Memory B cell (primary cell): ENCODE measurements at regions not wholly inside any gene's neighbourhood (a gene's known extent, or its start where the extent isn't known, plus 50 kb on each side); places are given as distances from the start of the nearest gene placed in this dataset.

Source experiments
- ATAC-seq: fragments of 150-1000 bp; cut with Tn5 transposase; 2 replicates; pipeline ENCODE4 v1.10.0; 2021; ENCODE audit warnings: low read depth, mild to moderate bottlenecking, moderate library complexity
- DNase-seq, 2 donors: peaks; one replicate each; pipeline ENCODE4 v3.0.0; 2022; ENCODE audit warnings: low spot score in 2 of 2
- H3K27ac Mint-ChIP-seq: one replicate; pipeline ENCODE4 v1.8.0; 2022; ENCODE audit warnings: mild to moderate bottlenecking, moderate library complexity, mixed read lengths
- H3K27me3 Mint-ChIP-seq: one replicate; pipeline ENCODE4 v1.8.0; 2022; ENCODE audit warnings: mixed read lengths
- H3K36me3 Mint-ChIP-seq: one replicate; pipeline ENCODE4 v1.8.0; 2022; ENCODE audit warnings: mild to moderate bottlenecking, mixed read lengths
- H3K4me1 Mint-ChIP-seq: one replicate; pipeline ENCODE4 v1.8.0; 2022; ENCODE audit warnings: mixed read lengths
- H3K4me3 Mint-ChIP-seq: one replicate; pipeline ENCODE4 v1.8.0; 2022; ENCODE audit warnings: mild to moderate bottlenecking, moderate library complexity, mixed read lengths
- H3K9me3 Mint-ChIP-seq: one replicate; pipeline ENCODE4 v1.8.0; 2022; ENCODE audit warnings: mixed read lengths

GRCh38 chr18:45119876-45120275 lies 439.2 kb downstream of the SETBP1 start:
- Mint-ChIP-seq H3K27ac (no peak overlapping the region), H3K4me1 (peaks cover 8% of the 10 kb centered on the region), H3K9me3 (no peaks in the 10 kb centered on the region), H3K36me3 (no peaks in the 10 kb centered on the region), H3K4me3 (no peak overlapping the region), H3K27me3 (no peaks in the 10 kb centered on the region)
- no peak for DNase-seq
- no peak for ATAC-seq

GRCh38 chr18:45121146-45121545 lies 440.5 kb downstream of the SETBP1 start:
- DNase-seq: no peak
- Mint-ChIP-seq H3K4me3 (no peak overlapping the region), H3K4me1 (peaks cover 6% of the 10 kb centered on the region), H3K27me3 (no peaks in the 10 kb centered on the region), H3K27ac (no peak overlapping the region), H3K36me3 (no peaks in the 10 kb centered on the region), H3K9me3 (no peaks in the 10 kb centered on the region)
- no peak for ATAC-seq

- DNase-seq: no peak
Measured at GRCh38 chr18:45122506-45122905, 441.8 kb downstream of the SETBP1 start.

GRCh38 chr18:45127405-45127804 lies 446.7 kb downstream of the SETBP1 start:
- H3K4me1 Mint-ChIP-seq: no peaks in the 10 kb centered on the region
- H3K27ac Mint-ChIP-seq: no peak overlapping the region
- ATAC-seq (no peak), DNase-seq (no peak)
- H3K9me3 Mint-ChIP-seq: no peaks in the 10 kb centered on the region
- no peak overlapping the region for H3K4me3 Mint-ChIP-seq
- H3K27me3 Mint-ChIP-seq: no peaks in the 10 kb centered on the region
- no peaks in the 10 kb centered on the region for H3K36me3 Mint-ChIP-seq

More at GRCh38 chr18:45122506-45122905, 441.8 kb downstream of the SETBP1 start:
- no peaks in the 10 kb centered on the region for H3K27me3 Mint-ChIP-seq
- H3K4me1 Mint-ChIP-seq: peaks cover 4% of the 10 kb centered on the region
- ATAC-seq: no peak
- H3K27ac Mint-ChIP-seq: no peak overlapping the region
- no peaks in the 10 kb centered on the region for H3K9me3 Mint-ChIP-seq
- H3K36me3 Mint-ChIP-seq: no peaks in the 10 kb centered on the region
- no peak overlapping the region for H3K4me3 Mint-ChIP-seq

GRCh38 chr18:45133276-45133675 lies 452.6 kb downstream of the SETBP1 start:
- no peak for ATAC-seq
- no peak for DNase-seq
- no peak overlapping the region for H3K27ac Mint-ChIP-seq
- H3K27me3 Mint-ChIP-seq: no peaks in the 10 kb centered on the region
- peaks cover 15% of the 10 kb centered on the region for H3K4me1 Mint-ChIP-seq
- no peaks in the 10 kb centered on the region for H3K9me3 Mint-ChIP-seq
- H3K4me3 Mint-ChIP-seq: no peak overlapping the region
- H3K36me3 Mint-ChIP-seq: no peaks in the 10 kb centered on the region

GRCh38 chr18:45136381-45137086 lies 455.8 kb downstream of the SETBP1 start:
- Mint-ChIP-seq H3K27ac (peak overlapping the region; percentile 48), H3K27me3 (no peaks in the 10 kb centered on the region), H3K4me1 (peaks cover 24% of the 10 kb centered on the region), H3K36me3 (peaks cover 3% of the 10 kb centered on the region), H3K4me3 (peak overlapping the region; percentile 36), H3K9me3 (peaks cover 7% of the 10 kb centered on the region)
- DNase-seq (no peak), ATAC-seq (peak; percentile 26)

GRCh38 chr18:45137087-45137419 lies 456.4 kb downstream of the SETBP1 start:
- H3K27ac Mint-ChIP-seq: peak overlapping the region; percentile 48
- ATAC-seq (peak; percentile 55), DNase-seq (no peak)
- peaks cover 7% of the 10 kb centered on the region for H3K9me3 Mint-ChIP-seq
- peaks cover 24% of the 10 kb centered on the region for H3K4me1 Mint-ChIP-seq
- H3K36me3 Mint-ChIP-seq: peaks cover 3% of the 10 kb centered on the region
- H3K27me3 Mint-ChIP-seq: no peaks in the 10 kb centered on the region
- H3K4me3 Mint-ChIP-seq: peak overlapping the region; percentile 36

GRCh38 chr18:45139478-45139877 lies 458.8 kb downstream of the SETBP1 start:
- Mint-ChIP-seq H3K27me3 (no peaks in the 10 kb centered on the region), H3K4me1 (peaks cover 24% of the 10 kb centered on the region), H3K9me3 (peaks cover 7% of the 10 kb centered on the region), H3K4me3 (no peak overlapping the region), H3K27ac (peak overlapping the region; percentile 19), H3K36me3 (peaks cover 3% of the 10 kb centered on the region)
- no peak for DNase-seq
- peak; percentile 67 for ATAC-seq

GRCh38 chr18:45142868-45143267 lies 462.2 kb downstream of the SETBP1 start:
- Mint-ChIP-seq H3K4me1 (peaks cover 9% of the 10 kb centered on the region), H3K27me3 (no peaks in the 10 kb centered on the region), H3K9me3 (peaks cover 7% of the 10 kb centered on the region), H3K4me3 (no peak overlapping the region), H3K36me3 (peaks cover 3% of the 10 kb centered on the region), H3K27ac (no peak overlapping the region)
- ATAC-seq (no peak), DNase-seq (no peak)

GRCh38 chr18:45149712-45150111 lies 465.6 kb upstream of the SLC14A2 start:
- Mint-ChIP-seq H3K4me3 (no peak overlapping the region), H3K9me3 (no peaks in the 10 kb centered on the region), H3K4me1 (peaks cover 3% of the 10 kb centered on the region), H3K36me3 (no peaks in the 10 kb centered on the region), H3K27ac (no peak overlapping the region), H3K27me3 (no peaks in the 10 kb centered on the region)
- DNase-seq: no peak
- no peak for ATAC-seq

GRCh38 chr18:45151645-45152044 lies 463.6 kb upstream of the SLC14A2 start:
- H3K27me3 Mint-ChIP-seq: no peaks in the 10 kb centered on the region
- no peaks in the 10 kb centered on the region for H3K9me3 Mint-ChIP-seq
- H3K4me1 Mint-ChIP-seq: peaks cover 3% of the 10 kb centered on the region
- no peak for ATAC-seq
- H3K27ac Mint-ChIP-seq: no peak overlapping the region
- no peaks in the 10 kb centered on the region for H3K36me3 Mint-ChIP-seq
- no peak for DNase-seq
- H3K4me3 Mint-ChIP-seq: no peak overlapping the region

GRCh38 chr18:45155526-45155925 lies 459.8 kb upstream of the SLC14A2 start:
- Mint-ChIP-seq H3K27ac (no peak overlapping the region), H3K9me3 (no peaks in the 10 kb centered on the region), H3K4me1 (peaks cover 3% of the 10 kb centered on the region), H3K27me3 (no peaks in the 10 kb centered on the region), H3K4me3 (no peak overlapping the region), H3K36me3 (no peaks in the 10 kb centered on the region)
- ATAC-seq: no peak
- DNase-seq: no peak

GRCh38 chr18:45156946-45157345 lies 458.3 kb upstream of the SLC14A2 start:
- peaks cover 4% of the 10 kb centered on the region for H3K4me1 Mint-ChIP-seq
- H3K4me3 Mint-ChIP-seq: no peak overlapping the region
- H3K9me3 Mint-ChIP-seq: no peaks in the 10 kb centered on the region
- no peak overlapping the region for H3K27ac Mint-ChIP-seq
- H3K27me3 Mint-ChIP-seq: no peaks in the 10 kb centered on the region
- ATAC-seq: no peak
- no peaks in the 10 kb centered on the region for H3K36me3 Mint-ChIP-seq
- no peak for DNase-seq

- no peak overlapping the region for H3K4me3 Mint-ChIP-seq
- no peak overlapping the region for H3K27ac Mint-ChIP-seq
- no peak for ATAC-seq
- no peaks in the 10 kb centered on the region for H3K36me3 Mint-ChIP-seq
- DNase-seq: no peak
- H3K27me3 Mint-ChIP-seq: no peaks in the 10 kb centered on the region
- peaks cover 6% of the 10 kb centered on the region for H3K4me1 Mint-ChIP-seq
- no peaks in the 10 kb centered on the region for H3K9me3 Mint-ChIP-seq
Measured at GRCh38 chr18:45157576-45157975, 457.7 kb upstream of the SLC14A2 start.

- H3K4me3 Mint-ChIP-seq: no peak overlapping the region
- H3K27ac Mint-ChIP-seq: peak overlapping the region; percentile 21
- ATAC-seq: peak; percentile 94
- DNase-seq: peak in 1 of 2 donors; percentile 9
- no peaks in the 10 kb centered on the region for H3K9me3 Mint-ChIP-seq
- H3K36me3 Mint-ChIP-seq: no peaks in the 10 kb centered on the region
- no peaks in the 10 kb centered on the region for H3K27me3 Mint-ChIP-seq
- peaks cover 12% of the 10 kb centered on the region for H3K4me1 Mint-ChIP-seq
Measured at GRCh38 chr18:45161850-45162249, 453.4 kb upstream of the SLC14A2 start.
